Peyer's patch (tissue), 4 donors: ENCODE measurements at regions not wholly inside any gene's neighbourhood (a gene's known extent, or its start where the extent isn't known, plus 50 kb on each side); places are given as distances from the start of the nearest gene placed in this dataset.

Experiments
- CTCF ChIP-seq, 6 experiments: fragments of 450-650 bp in 4 of 6; fragments of 200-600 bp in 2 of 6; sonication (generic) in 1 of 6; IDR thresholded peaks; one replicate each; pipeline ENCODE4 v1.5.1; 2017 to 2019; ENCODE audit warnings: antibody characterized with exemption in 6 of 6, mild to moderate bottlenecking in 3 of 6, moderate library complexity in 1 of 6
- POLR2A ChIP-seq, 2 donors: fragments of 450-650 bp; IDR thresholded peaks; one replicate each; pipeline ENCODE4 v1.5.1; 2017; ENCODE audit warnings: antibody characterized with exemption in 2 of 2, mild to moderate bottlenecking in 2 of 2, moderate library complexity in 2 of 2

DNA sequence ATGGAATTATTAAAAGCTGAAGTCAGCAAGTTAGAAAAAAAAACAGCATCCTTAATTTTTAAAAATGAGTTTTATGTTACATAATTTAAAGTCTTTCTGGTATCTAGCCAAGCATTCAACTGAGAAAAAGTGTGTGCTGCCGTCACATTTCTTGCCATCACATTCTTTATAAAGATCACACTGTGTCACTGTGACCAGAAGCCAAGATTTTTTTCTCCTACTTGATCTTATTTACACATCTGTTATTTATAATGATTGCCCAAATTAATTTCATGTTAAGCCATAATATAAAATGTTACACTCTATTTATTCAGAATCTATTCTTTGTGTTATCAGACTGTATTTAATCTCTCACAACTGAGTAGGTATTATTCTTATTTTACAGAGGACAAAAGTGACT lies 1603.7 kb downstream of the PLA2G4A start:
- TF ChIP-seq CTCF (IDR thresholded peaks at IDR 0.05): no peak
- TF ChIP-seq POLR2A (IDR thresholded peaks at IDR 0.05): no peak
